GM19240 (cell line): ENCODE measurements at regions not wholly inside any gene's neighbourhood (a gene's known extent, or its start where the extent isn't known, plus 50 kb on each side); places are given as distances from the start of the nearest gene placed in this dataset.
A peak's percentile ranks its signal among the peaks of the same experiment; 100 is the strongest.

ENCODE experiments used
- DNase-seq: peaks from one replicate; pipeline ENCODE4 v3.0.0; 2011; ENCODE audit warnings: low spot score; ENCODE audit not compliant: insufficient read length

GRCh38 chr3:148266341-148266740 lies 431.4 kb upstream of the AGTR1 start:
- no peak for DNase-seq

DNA sequence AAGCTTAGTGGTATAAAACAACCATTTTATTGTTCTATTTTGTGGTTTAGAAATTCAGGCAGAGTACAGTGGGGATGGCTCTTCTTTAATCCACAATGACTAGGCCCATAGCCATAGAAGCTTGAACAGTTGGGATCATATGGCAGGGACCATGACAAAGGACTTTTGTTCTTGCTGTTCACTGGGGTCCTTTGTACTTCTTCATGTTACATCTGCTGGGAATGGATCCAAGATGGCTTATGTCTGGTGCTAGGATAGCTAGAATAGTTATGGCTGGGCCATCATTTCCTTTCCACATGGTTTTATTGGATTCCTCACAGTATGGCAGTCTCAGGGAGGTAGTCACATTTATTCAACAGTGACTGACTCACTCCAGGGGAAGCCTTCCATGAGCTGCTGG lies 427.9 kb upstream of the AGTR1 start:
- no peak for DNase-seq

DNA sequence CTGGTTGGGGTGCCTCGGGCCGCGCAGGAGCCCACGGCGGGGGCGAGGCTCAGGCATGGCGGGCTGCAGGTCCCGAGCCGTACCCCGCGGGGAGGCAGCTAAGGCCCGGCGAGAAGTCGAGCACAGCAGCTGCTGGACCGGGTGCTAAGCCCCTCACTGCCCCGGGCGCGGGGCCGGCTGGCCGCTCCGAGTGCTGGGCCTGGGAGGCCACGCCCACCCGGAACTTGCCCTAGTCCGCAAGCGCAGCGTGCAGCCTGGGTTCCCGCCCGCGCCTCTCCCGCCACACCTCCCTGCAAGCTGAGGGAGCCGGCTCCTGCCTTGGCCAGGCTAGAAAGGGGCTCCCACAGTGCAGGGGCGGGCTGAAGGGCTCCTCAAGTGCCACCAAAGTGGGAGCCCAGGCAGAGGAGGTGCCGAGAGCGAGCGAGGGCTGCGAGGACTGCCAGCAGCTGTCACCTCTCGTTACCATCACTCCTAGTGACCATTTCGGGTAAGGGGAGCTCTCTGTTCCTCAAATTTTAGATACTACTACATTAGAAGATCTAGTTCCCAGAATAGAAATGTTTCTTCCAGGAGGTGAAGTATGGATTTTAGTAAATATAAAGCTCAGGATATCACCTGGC lies 417.0 kb upstream of the AGTR1 start:
- DNase-seq, result no peak

- DNase-seq, result no peak
Observed at GRCh38 chr3:148289159-148289558, 408.5 kb upstream of the AGTR1 start.

DNA sequence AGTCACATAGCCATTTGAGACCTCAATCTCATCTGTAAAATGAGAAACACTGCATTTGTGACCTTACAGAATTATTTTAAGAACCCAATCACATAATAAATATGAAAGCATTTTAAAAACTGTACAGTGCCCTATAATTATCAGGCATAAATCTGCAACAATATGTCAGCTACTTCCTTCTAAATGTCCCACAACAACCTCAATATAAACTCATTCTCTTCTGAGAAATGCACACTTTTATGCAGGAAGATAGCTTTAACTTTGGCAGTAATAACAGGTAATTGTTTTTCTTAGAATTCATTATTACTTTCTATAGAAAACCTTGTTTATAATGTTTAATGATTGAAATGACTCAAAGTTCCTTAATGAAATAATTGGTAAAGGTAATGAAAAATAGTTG lies 400.7 kb upstream of the AGTR1 start:
- DNase-seq, result no peak

DNA sequence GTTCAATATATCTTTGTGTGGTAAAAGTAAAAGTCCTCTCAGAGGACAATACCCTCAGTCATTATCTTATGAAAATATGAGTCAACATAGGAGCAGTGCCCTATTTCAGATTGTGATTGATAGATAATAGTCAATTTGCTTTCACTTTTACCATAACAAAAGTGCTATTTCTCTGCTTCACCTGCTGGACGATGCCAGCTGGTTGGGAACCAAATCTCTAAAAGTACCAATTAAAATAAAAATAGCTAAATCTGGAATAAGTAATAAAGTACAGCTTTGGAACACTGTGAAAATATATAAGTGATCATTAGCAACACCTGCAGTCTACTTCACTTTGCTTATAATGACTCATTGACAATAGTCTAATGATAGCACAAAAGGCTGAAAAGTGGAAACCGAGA lies 390.3 kb upstream of the AGTR1 start:
- no peak for DNase-seq

- DNase-seq, result no peak
Observed at GRCh38 chr3:148309390-148310035, 388.2 kb upstream of the AGTR1 start.

DNA sequence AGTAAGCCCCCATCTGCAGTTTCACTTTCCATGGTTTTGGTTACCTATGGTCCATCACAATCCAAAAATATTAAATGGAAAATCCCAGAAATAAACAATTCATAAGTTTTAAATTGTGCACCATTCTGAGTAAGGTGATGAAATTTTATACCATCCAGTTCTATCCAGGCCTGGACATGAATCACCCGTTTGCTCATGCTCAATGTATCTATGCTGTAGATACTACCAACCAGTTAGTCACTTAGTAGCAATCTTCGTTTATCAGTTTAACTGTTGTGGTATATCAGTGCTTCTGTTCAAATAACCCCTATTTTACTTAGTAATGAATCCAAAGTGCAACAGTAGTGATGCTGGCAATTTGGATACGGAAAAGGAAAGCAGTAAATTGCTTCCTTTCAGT lies 381.9 kb upstream of the AGTR1 start:
- no peak for DNase-seq

DNA sequence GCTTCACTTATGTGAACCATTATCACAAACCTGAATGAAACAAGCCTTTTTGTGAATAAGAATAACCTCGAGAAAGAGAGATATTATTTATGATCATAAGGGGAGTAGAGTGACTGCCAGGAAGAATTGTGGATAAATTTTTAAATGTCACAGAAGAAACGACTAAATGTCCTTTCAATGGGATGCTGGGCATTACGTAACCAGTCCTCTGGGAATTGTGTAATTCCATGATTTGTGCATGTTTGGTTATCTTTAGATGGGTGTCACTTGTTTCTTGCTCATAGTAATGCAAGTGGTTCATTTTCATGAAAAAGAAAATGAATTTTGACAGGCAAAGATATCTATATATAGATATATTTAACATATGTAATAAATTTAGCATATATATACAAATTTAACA lies 379.5 kb upstream of the AGTR1 start:
- no peak for DNase-seq

GRCh38 chr3:148319161-148319915 lies 378.4 kb upstream of the AGTR1 start:
- peak; percentile 3 for DNase-seq

DNA sequence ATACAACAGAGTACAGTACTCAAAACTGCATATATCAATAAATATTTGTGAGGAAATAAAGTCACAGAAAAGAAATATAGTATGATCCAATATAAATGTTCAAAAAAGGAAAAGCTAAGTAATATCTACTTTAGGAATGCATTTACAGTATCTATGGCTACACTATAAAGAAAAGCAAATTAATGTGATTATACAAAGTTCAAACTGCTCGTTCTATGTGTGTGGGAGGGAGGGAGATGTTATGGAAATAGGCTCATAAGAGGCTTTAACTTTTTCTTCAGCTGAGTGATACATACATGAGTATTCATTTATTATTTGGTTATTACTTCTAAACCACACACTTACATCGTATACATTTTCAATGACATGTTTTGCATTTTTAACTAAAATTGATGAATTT lies 377.7 kb upstream of the AGTR1 start:
- no peak for DNase-seq

- no peak for DNase-seq
Observed at GRCh38 chr3:148329481-148330235, 368.0 kb upstream of the AGTR1 start.

DNA sequence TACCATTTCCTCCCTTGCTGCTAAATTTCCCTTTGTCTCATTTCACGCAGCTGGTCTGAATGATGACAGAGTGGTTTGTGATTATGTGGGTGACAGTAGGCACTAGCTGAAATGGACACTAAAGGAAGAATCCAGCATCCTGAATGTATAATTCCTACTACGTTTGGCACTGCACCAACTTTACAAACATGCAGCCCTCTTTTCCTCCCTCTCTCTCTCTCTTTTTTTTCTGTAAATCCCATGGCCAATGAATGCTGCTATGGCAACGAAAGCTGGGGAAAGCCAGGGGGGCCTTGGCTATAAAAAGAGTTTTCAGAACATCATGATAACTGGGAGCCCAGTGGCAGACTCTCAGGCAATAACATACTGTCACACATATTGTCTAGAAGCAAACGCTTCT lies 367.2 kb upstream of the AGTR1 start:
- DNase-seq, result no peak

DNA sequence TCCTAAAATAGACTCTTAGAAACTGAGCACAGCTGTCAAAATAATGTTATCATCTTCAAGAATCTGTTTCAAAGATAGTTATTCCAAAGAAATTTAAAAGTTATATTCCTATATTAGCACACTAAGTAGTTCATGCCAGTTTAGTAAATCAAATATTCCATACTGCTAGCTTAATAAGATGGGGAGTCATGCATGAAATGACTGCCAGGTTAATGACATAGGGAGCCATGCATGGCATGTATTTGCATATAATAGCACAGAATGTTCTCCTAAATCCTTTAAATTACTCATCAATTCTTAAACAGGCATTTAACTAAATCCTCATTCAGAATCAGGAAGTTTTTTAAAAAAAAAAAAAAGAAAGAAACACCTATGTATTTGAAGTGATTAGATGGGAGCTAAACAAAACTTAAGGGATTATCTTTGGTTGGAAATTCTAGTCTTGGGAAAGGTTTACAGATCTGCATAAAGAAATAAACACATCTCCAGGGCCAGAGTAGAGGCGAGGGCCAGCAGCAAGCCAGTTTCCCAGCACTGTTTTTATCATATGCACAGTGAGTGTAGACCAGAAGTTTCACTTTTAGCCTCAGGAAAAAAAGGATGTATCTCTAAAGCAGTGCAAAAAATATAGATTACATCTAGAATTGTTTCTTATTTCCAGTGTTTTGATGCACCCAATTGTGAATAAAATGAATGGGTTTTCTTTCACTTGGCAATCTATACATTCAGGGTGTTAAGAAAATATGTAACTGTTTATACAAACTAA lies 366.4 kb upstream of the AGTR1 start:
- DNase-seq, result no peak

DNA sequence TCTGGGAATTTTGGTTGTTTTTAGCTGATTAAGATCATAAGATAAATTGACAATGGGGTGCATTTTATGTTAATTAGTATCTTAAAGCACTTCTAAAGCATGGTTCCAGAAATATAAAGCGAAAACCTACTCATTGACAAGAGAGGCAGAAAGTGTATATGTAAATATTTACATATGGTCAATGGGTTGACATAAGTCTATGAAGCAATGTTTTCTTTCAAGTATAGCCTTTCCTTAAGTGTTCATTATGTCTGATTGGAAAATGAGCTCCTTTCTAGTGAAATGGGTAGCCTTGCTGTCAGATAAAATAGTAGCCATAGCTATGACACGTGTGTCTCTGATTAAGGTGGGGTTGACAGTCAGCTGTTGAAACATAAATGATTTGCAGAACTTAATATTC lies 365.2 kb upstream of the AGTR1 start:
- DNase-seq, result no peak

GRCh38 chr3:148333091-148333490 lies 364.6 kb upstream of the AGTR1 start:
- DNase-seq, result no peak

DNA sequence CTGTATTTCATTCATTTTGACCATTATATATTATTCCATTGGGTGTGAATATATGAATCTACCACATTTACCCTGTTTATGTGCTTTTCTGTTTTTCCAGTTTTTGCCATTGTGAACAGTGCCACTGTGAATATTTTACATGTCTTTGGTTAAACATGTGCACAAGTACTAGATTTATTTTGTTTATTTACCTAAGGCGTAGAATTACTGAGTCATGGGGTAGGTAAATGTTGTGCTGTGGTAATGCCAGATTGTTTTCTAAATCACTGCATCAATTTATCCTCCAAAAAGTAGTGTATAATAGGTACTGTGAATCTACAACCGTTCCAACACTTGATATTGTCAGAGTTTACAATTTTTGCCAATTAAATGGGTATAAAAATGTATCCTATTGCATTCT lies 362.1 kb upstream of the AGTR1 start:
- DNase-seq, result no peak

- DNase-seq, result no peak
Observed at GRCh38 chr3:148343416-148343815, 354.3 kb upstream of the AGTR1 start.

GRCh38 chr3:148344521-148344920 lies 353.2 kb upstream of the AGTR1 start:
- DNase-seq, result no peak

DNA sequence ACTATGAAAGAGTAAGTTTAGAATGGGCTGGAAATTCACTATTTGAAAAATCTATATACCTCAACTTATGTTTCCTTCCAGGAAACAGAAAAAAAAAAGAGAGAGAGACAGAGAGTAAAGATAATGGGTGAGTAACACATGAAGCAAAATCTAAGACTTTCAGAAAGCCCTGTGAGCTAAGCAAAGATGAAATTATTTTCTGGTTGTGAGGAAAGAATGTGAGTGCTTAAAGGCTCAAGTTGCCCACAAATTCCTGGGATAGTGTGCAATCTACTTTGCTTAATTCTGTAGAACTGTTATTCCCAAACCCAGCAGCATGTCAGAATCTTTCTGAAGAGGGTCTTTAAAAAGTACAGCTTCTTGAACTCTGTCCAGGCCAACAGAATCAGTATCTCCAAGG lies 337.7 kb upstream of the AGTR1 start:
- DNase-seq, result no peak

- no peak for DNase-seq
Observed at GRCh38 chr3:148366743-148367410, 330.8 kb upstream of the AGTR1 start.
